ENCODE measurements at regions not wholly inside any gene's neighbourhood (a gene's known extent, or its start where the extent isn't known, plus 50 kb on each side); places are given as distances from the start of the nearest gene placed in this dataset.

GRCh38 chr2:150863691-150864090, 376.2 kb upstream of the RND3 start:
- TF ChIP-seq CTCF (IDR thresholded peaks at IDR 0.05; ENCODE audit: insufficient read depth, low read depth, low read length) (no peak), EZH2 (IDR thresholded peaks at IDR 0.05; ENCODE audit: insufficient read depth, low read length) (no peak)

Data from astrocyte (in vitro differentiated cells and primary cell).